Coronary artery (tissue), 2 donors: ENCODE measurements at regions not wholly inside any gene's neighbourhood (a gene's known extent, or its start where the extent isn't known, plus 50 kb on each side); places are given as distances from the start of the nearest gene placed in this dataset.

ENCODE experiments used
- DNase-seq: peaks from one replicate; pipeline ENCODE4 v3.0.0-alpha.2; 2017; ENCODE audit warnings: low spot score
- H3K27ac ChIP-seq, 2 donors: fragments of 200-600 bp; sonication (generic); one replicate each; pipeline ENCODE4 v1.5.1; 2016 to 2019
- H3K4me3 ChIP-seq: fragments of 200-600 bp; sonication (generic); 2 replicates; pipeline ENCODE4 v1.5.1; 2016; ENCODE audit warnings: mild to moderate bottlenecking, moderate library complexity
- CTCF ChIP-seq: fragments of 200-600 bp; sonication (generic); IDR thresholded peaks from one replicate; pipeline ENCODE4 v1.5.1; 2019; ENCODE audit warnings: antibody characterized with exemption

- Histone ChIP-seq H3K4me3 (no peak overlapping the region), H3K27ac (peak overlapping the region; percentile 60 to 70)
- TF ChIP-seq CTCF: no peak
- DNase-seq: no peak
Observed at GRCh38 chr6:54646951-54647664, 199.5 kb upstream of the FAM83B start.

GRCh38 chr6:54654381-54654780 is 192.2 kb upstream of the FAM83B start:
- no peak overlapping the region for H3K27ac ChIP-seq
- H3K4me3 ChIP-seq: no peak overlapping the region
- DNase-seq: no peak
- no peak for TF ChIP-seq CTCF

- no peak for TF ChIP-seq CTCF
- no peak for DNase-seq
- no peak overlapping the region for H3K27ac ChIP-seq
- no peak overlapping the region for H3K4me3 ChIP-seq
Observed at GRCh38 chr6:54655162-54655561, 191.4 kb upstream of the FAM83B start.

- Histone ChIP-seq H3K27ac (no peak overlapping the region), H3K4me3 (no peak overlapping the region)
- no peak for DNase-seq
- TF ChIP-seq CTCF: no peak
Observed at GRCh38 chr6:54665278-54665677, 181.3 kb upstream of the FAM83B start.

- H3K27ac ChIP-seq: no peak overlapping the region
- TF ChIP-seq CTCF: no peak
- H3K4me3 ChIP-seq: no peak overlapping the region
- no peak for DNase-seq
Observed at GRCh38 chr6:54680531-54680930, 166.0 kb upstream of the FAM83B start.

GRCh38 chr6:54681267-54681666 is 165.3 kb upstream of the FAM83B start:
- TF ChIP-seq CTCF: no peak
- DNase-seq: no peak
- H3K4me3 ChIP-seq: no peak overlapping the region
- H3K27ac ChIP-seq: no peak overlapping the region

GRCh38 chr6:54681987-54682386 is 164.6 kb upstream of the FAM83B start:
- no peak for TF ChIP-seq CTCF
- H3K4me3 ChIP-seq: no peak overlapping the region
- no peak overlapping the region for H3K27ac ChIP-seq
- DNase-seq: no peak
